Body of pancreas (tissue), 4 donors: ENCODE measurements at regions not wholly inside any gene's neighbourhood (a gene's known extent, or its start where the extent isn't known, plus 50 kb on each side); places are given as distances from the start of the nearest gene placed in this dataset.
"Not testable (repeated sequence)": the region's sequence is repeated elsewhere in the genome, so short reads cannot be mapped to it uniquely, and the experiment has no call there.

ENCODE experiments used
- POLR2A ChIP-seq, 3 donors: fragments of 450-650 bp; IDR thresholded peaks; one replicate each; pipeline ENCODE4 v1.6.1; 2016; ENCODE audit warnings: antibody characterized with exemption in 3 of 3, mild to moderate bottlenecking in 2 of 3
- TF ChIP-seq, protein P1 (sequence below), 7 experiments: fragments of 450-650 bp in 4 of 7; fragments of 200-600 bp in 3 of 7; sonication (generic) in 3 of 7; IDR thresholded peaks; one replicate each; pipeline ENCODE4 v1.5.1; 2016 to 2019; ENCODE audit warnings: antibody characterized with exemption in 7 of 7

DNA sequence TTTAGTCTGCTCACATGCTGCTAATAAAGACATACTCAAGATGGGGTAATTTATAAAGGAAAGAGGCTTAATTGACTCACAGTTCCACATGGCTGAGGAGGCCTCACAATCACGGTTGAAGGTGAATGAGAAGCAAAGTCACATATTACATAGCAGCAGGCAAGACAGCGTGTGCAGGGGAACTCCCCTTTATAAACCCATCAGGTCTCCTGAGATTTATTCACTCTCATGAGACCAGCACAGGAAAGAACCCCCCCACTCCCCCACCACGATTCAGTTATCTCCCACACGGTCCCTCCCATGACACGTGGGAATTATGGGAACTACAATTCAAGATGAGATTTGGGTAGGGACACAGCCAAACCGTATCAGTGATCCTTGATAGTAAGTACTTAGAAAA lies 891.7 kb upstream of the CDH10 start:
- TF ChIP-seq POLR2A (IDR thresholded peaks at IDR 0.05), result not testable (repeated sequence)
- TF ChIP-seq, protein P1, sequence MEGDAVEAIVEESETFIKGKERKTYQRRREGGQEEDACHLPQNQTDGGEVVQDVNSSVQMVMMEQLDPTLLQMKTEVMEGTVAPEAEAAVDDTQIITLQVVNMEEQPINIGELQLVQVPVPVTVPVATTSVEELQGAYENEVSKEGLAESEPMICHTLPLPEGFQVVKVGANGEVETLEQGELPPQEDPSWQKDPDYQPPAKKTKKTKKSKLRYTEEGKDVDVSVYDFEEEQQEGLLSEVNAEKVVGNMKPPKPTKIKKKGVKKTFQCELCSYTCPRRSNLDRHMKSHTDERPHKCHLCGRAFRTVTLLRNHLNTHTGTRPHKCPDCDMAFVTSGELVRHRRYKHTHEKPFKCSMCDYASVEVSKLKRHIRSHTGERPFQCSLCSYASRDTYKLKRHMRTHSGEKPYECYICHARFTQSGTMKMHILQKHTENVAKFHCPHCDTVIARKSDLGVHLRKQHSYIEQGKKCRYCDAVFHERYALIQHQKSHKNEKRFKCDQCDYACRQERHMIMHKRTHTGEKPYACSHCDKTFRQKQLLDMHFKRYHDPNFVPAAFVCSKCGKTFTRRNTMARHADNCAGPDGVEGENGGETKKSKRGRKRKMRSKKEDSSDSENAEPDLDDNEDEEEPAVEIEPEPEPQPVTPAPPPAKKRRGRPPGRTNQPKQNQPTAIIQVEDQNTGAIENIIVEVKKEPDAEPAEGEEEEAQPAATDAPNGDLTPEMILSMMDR (IDR thresholded peaks at IDR 0.05), result not testable (repeated sequence)
